Neural progenitor cell (in vitro differentiated cells): ENCODE measurements at regions not wholly inside any gene's neighbourhood (a gene's known extent, or its start where the extent isn't known, plus 50 kb on each side); places are given as distances from the start of the nearest gene placed in this dataset.

Experiments used
- DNase-seq: peaks from one replicate; pipeline ENCODE4 v3.0.0-alpha.2; 2016; ENCODE audit warnings: low spot score
- H2AFZ ChIP-seq: fragments of 200-600 bp; sonication (generic); replicated peaks from 2 replicates; pipeline ENCODE4 v1.6.1; 2016; ENCODE audit warnings: antibody characterized with exemption
- H3F3A ChIP-seq: fragments of 200-600 bp; sonication (generic); 2 replicates; pipeline ENCODE4 v1.6.1; 2016; ENCODE audit warnings: antibody characterized with exemption, low read depth
- H3K27ac ChIP-seq: fragments of 200-600 bp; sonication (generic); 2 replicates; pipeline ENCODE4 v1.5.1; 2016; ENCODE audit warnings: mild to moderate bottlenecking
- H3K27me3 ChIP-seq: fragments of 200-600 bp; sonication (generic); 2 replicates; pipeline ENCODE4 v1.6.1; 2016; ENCODE audit warnings: mild to moderate bottlenecking, moderate library complexity
- H3K36me3 ChIP-seq: fragments of 200-600 bp; sonication (generic); 2 replicates; pipeline ENCODE4 v1.5.1; 2016
- H3K4me1 ChIP-seq: fragments of 200-600 bp; sonication (generic); 2 replicates; pipeline ENCODE4 v1.6.1; 2016; ENCODE audit warnings: mixed run types
- H3K4me2 ChIP-seq: fragments of 200-600 bp; sonication (generic); 2 replicates; pipeline ENCODE4 v1.6.1; 2016
- H3K4me3 ChIP-seq: fragments of 200-600 bp; sonication (generic); 2 replicates; pipeline ENCODE4 v1.5.1; 2016
- H3K79me2 ChIP-seq: fragments of 200-600 bp; sonication (generic); 2 replicates; pipeline ENCODE4 v1.6.1; 2016; ENCODE audit warnings: low read depth
- H3K9ac ChIP-seq: fragments of 200-600 bp; sonication (generic); 2 replicates; pipeline ENCODE4 v1.6.1; 2016
- H3K9me3 ChIP-seq: fragments of 200-600 bp; sonication (generic); 2 replicates; pipeline ENCODE4 v1.5.1; 2016; ENCODE audit warnings: low read depth
- H4K20me1 ChIP-seq: fragments of 200-600 bp; sonication (generic); 2 replicates; pipeline ENCODE4 v1.6.1; 2016; ENCODE audit warnings: low read depth
- H3K27ac Mint-ChIP-seq: 3 replicates; pipeline ENCODE4 v1.8.0; 2021; ENCODE audit warnings: mixed read lengths
- H3K27me3 Mint-ChIP-seq: 2 replicates; pipeline ENCODE4 v1.8.0; 2022; ENCODE audit warnings: low read depth, mild to moderate bottlenecking, inconsistent platforms, moderate library complexity, mixed read lengths; ENCODE audit not compliant: insufficient read depth
- H3K36me3 Mint-ChIP-seq: 3 replicates; pipeline ENCODE4 v1.8.0; 2021; ENCODE audit warnings: mixed read lengths
- H3K4me1 Mint-ChIP-seq: 3 replicates; pipeline ENCODE4 v1.8.0; 2021; ENCODE audit warnings: mixed read lengths
- H3K4me3 Mint-ChIP-seq: 3 replicates; pipeline ENCODE4 v1.8.0; 2021; ENCODE audit warnings: mild to moderate bottlenecking, moderate library complexity, mixed read lengths
- H3K9me3 Mint-ChIP-seq: 3 replicates; pipeline ENCODE4 v1.8.0; 2020; ENCODE audit warnings: mixed read lengths
- EZH2 ChIP-seq: fragments of 200-600 bp; sonication (generic); IDR thresholded peaks from 2 replicates; pipeline ENCODE4 v1.6.1; 2017; ENCODE audit warnings: antibody characterized with exemption, mild to moderate bottlenecking, moderate library complexity
- EZH2phosphoT487 ChIP-seq: fragments of 200-600 bp; sonication (generic); IDR thresholded peaks from 2 replicates; pipeline ENCODE4 v1.6.1; 2017; ENCODE audit warnings: antibody characterized with exemption
- TF ChIP-seq, protein P1 (sequence below): fragments of 200-600 bp; sonication (generic); IDR thresholded peaks from 2 replicates; pipeline ENCODE4 v1.5.1; 2017; ENCODE audit warnings: antibody characterized with exemption, mild to moderate bottlenecking

GRCh38 chr1:59007820-59008598, 224.2 kb upstream of the JUN start:
- Mint-ChIP-seq H3K4me1 (peaks cover 26% of the 10 kb centered on the region), H3K9me3 (no peaks in the 10 kb centered on the region), H3K27ac (no peak overlapping the region), H3K36me3 (no peaks in the 10 kb centered on the region), H3K4me3 (no peak overlapping the region), H3K27me3 (peaks cover 2% of the 10 kb centered on the region)
- Histone ChIP-seq H4K20me1 (no peaks in the 10 kb centered on the region), H3K4me1 (peaks cover 7% of the 10 kb centered on the region), H3F3A (peaks cover 8% of the 10 kb centered on the region), H3K9ac (no peak overlapping the region), H3K9me3 (no peaks in the 10 kb centered on the region), H3K27ac (no peak overlapping the region), H3K4me2 (no peak overlapping the region), H3K27me3 (peaks cover 39% of the 10 kb centered on the region), H2AFZ (no peak overlapping the region), H3K4me3 (no peak overlapping the region), H3K79me2 (no peaks in the 10 kb centered on the region), H3K36me3 (no peaks in the 10 kb centered on the region)
- no peak for DNase-seq
- TF ChIP-seq EZH2 (no peak), EZH2phosphoT487 (no peak)
- TF ChIP-seq, protein P1, sequence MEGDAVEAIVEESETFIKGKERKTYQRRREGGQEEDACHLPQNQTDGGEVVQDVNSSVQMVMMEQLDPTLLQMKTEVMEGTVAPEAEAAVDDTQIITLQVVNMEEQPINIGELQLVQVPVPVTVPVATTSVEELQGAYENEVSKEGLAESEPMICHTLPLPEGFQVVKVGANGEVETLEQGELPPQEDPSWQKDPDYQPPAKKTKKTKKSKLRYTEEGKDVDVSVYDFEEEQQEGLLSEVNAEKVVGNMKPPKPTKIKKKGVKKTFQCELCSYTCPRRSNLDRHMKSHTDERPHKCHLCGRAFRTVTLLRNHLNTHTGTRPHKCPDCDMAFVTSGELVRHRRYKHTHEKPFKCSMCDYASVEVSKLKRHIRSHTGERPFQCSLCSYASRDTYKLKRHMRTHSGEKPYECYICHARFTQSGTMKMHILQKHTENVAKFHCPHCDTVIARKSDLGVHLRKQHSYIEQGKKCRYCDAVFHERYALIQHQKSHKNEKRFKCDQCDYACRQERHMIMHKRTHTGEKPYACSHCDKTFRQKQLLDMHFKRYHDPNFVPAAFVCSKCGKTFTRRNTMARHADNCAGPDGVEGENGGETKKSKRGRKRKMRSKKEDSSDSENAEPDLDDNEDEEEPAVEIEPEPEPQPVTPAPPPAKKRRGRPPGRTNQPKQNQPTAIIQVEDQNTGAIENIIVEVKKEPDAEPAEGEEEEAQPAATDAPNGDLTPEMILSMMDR: no peak

DNA sequence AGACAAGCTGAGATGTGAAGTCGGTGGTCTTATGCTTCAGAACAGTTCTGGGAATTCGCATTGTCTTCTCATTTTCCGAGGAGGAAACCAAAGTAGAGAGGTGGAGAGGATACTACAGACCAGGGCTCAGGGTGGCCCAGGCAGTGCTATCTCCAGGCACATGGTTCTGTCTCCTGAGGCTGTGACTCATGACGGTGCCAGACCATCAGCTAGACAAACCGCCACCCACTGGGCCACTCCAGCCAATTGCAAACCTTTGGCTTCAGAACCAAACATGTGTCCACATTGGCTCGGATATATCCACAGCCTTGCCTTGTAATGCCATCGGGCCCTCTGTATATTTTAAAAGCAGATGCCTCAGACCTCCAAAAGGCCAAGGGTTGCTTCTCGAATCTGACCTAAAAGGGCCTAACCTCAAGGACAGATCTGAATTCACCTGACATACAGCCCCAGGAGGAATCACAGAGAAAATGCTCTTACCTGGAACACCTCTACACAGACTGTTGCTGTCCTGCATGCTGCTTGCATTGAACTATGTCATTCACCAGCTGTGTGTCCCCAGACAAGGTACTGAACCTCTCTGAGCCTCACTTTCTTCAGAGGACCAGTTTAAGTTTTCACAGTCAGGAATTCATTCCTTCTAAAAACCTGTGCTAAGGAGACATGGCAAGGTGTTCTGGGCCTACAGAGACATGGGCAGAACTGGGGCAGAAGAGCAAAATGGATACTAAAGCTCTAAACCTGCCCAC, 224.9 kb upstream of the JUN start:
- peaks cover 2% of the 10 kb centered on the region for H3K27me3 Mint-ChIP-seq
- H3K27ac Mint-ChIP-seq: no peak overlapping the region
- no peaks in the 10 kb centered on the region for H3K36me3 Mint-ChIP-seq
- H3K79me2 ChIP-seq: no peaks in the 10 kb centered on the region
- H3K9me3 Mint-ChIP-seq: no peaks in the 10 kb centered on the region
- H3K36me3 ChIP-seq: no peaks in the 10 kb centered on the region
- peaks cover 33% of the 10 kb centered on the region for H3K4me1 Mint-ChIP-seq
- DNase-seq: no peak
- H3K4me1 ChIP-seq: peaks cover 14% of the 10 kb centered on the region
- no peak overlapping the region for H3K4me2 ChIP-seq
- H3F3A ChIP-seq: peaks cover 8% of the 10 kb centered on the region
- H4K20me1 ChIP-seq: no peaks in the 10 kb centered on the region
- no peak overlapping the region for H3K4me3 Mint-ChIP-seq
- no peak overlapping the region for H3K9ac ChIP-seq
- no peak overlapping the region for H3K4me3 ChIP-seq
- H3K9me3 ChIP-seq: no peaks in the 10 kb centered on the region
- H3K27me3 ChIP-seq: peaks cover 47% of the 10 kb centered on the region
- H3K27ac ChIP-seq: no peak overlapping the region
- no peak for TF ChIP-seq EZH2phosphoT487
- TF ChIP-seq, protein P1: no peak
- no peak for TF ChIP-seq EZH2
- H2AFZ ChIP-seq: no peak overlapping the region

GRCh38 chr1:59011663-59012062, 227.8 kb upstream of the JUN start:
- Histone ChIP-seq H2AFZ (no peak overlapping the region), H3K27ac (no peak overlapping the region)
- H3K27ac Mint-ChIP-seq: no peak overlapping the region

More at GRCh38 chr1:59011663-59012062, 227.8 kb upstream of the JUN start:
- Mint-ChIP-seq H3K9me3 (no peaks in the 10 kb centered on the region), H3K4me3 (no peak overlapping the region), H3K36me3 (no peaks in the 10 kb centered on the region), H3K27me3 (peaks cover 4% of the 10 kb centered on the region), H3K4me1 (peaks cover 49% of the 10 kb centered on the region)
- peaks cover 17% of the 10 kb centered on the region for H3K4me1 ChIP-seq
- no peak overlapping the region for H3K9ac ChIP-seq
- H3F3A ChIP-seq: peaks cover 8% of the 10 kb centered on the region
- peaks cover 67% of the 10 kb centered on the region for H3K27me3 ChIP-seq
- no peak for TF ChIP-seq EZH2phosphoT487
- TF ChIP-seq EZH2: no peak
- TF ChIP-seq, protein P1: no peak
- H3K79me2 ChIP-seq: no peaks in the 10 kb centered on the region
- no peaks in the 10 kb centered on the region for H3K36me3 ChIP-seq
- H3K4me3 ChIP-seq: no peak overlapping the region
- no peaks in the 10 kb centered on the region for H4K20me1 ChIP-seq
- H3K4me2 ChIP-seq: peak overlapping the region; percentile 14
- H3K9me3 ChIP-seq: no peaks in the 10 kb centered on the region
- DNase-seq: no peak
